Endometrium (tissue), 2 donors: ENCODE measurements at regions not wholly inside any gene's neighbourhood (a gene's known extent, or its start where the extent isn't known, plus 50 kb on each side); places are given as distances from the start of the nearest gene placed in this dataset.
"Not testable (repeated sequence)": the region's sequence is repeated elsewhere in the genome, so short reads cannot be mapped to it uniquely, and the experiment has no call there.

Experiments
- FAIRE-seq: peaks from 2 replicates; lab custom pipeline; 2012; peaks lifted over from hg19 to GRCh38; lab: Jason Lieb, UNC
- donor health status: control.
- donor health status: control.

DNA sequence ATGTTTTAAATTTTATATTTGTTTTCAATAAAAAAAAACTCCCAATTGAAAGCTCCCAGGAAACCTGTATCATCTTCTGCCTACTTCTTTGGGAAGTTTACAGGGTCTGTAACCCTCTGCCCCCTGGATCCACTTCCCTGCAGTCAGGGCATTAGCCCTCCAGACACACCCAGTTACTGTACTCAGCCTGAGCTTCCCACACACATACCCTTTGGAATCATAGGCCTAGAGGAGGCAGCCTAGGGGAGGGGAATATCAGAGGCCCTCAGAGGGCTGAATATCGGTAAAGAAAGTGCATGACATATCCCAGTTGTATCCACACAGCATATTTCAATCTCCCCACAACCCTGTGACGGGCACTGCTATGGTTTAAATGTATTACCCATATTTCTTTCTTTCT lies 56.2 kb upstream of the TFPI start:
- not testable (repeated sequence) for FAIRE-seq

- no peak for FAIRE-seq
Measured at GRCh38 chr2:187612857-187613256, 58.6 kb upstream of the TFPI start.

- FAIRE-seq: no peak
Measured at GRCh38 chr2:187614756-187615155, 60.5 kb upstream of the TFPI start.

GRCh38 chr2:187615364-187615763 lies 61.1 kb upstream of the TFPI start:
- no peak for FAIRE-seq

GRCh38 chr2:187615902-187616301 lies 61.7 kb upstream of the TFPI start:
- no peak for FAIRE-seq

GRCh38 chr2:187617120-187617519 lies 62.9 kb upstream of the TFPI start:
- no peak for FAIRE-seq

DNA sequence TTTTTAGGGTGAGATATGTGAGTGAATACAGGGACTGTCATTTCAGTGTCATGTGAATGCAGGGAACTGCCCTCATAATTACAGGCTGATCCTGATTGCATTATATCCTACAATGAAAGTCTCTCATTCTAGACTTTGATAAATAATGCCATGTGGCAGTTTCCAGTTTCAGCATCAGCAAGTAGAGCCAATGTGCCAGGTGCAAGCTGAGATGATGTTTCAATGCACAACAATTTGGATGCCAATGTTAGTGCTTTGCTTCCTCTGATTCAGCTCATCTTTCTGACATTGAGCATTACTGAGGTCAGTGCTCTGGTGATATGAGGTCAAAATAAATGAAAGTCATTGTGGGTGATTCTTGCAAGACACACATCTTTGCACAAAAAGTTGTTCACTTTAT lies 63.7 kb upstream of the TFPI start:
- no peak for FAIRE-seq

DNA sequence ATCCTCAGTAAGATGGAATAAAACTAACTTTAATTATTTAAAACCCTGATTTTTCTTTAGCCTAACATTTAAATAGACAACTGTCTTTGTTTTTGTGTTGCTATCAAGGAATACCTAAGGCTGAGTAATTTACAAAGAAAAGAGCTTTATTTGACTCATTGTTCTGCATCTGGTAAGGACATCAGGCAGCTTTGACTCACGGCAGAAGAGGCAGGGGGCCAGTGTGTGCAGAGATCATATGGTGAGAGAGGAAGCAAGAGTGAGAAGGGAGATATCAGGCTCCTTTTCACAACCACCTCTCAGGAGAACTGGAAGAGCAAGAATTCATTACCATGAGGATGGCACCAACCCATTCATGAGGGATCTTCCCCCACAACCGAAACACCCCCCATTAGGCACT lies 64.6 kb upstream of the TFPI start:
- no peak for FAIRE-seq

DNA sequence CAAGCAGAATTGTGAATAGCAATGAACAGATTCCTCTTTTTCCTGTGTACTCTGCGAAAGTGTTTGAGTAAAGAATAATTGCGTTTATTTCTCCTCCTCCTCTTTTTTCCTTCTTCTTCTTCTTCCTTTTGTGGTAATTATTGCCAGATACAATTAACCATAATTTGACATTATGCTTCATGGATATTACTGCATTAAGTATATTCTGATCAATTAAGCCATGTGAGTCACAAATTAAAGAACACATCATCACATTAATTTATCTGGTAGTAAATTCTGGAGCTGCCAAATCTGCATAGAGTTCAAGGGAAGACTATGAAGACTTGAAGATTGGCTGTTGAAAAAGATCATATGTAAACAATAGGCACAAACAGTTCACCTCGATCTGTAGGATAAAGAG lies 72.9 kb upstream of the TFPI start:
- FAIRE-seq: no peak

- not testable (repeated sequence) for FAIRE-seq
Measured at GRCh38 chr2:187636731-187637391, 82.6 kb upstream of the TFPI start.

DNA sequence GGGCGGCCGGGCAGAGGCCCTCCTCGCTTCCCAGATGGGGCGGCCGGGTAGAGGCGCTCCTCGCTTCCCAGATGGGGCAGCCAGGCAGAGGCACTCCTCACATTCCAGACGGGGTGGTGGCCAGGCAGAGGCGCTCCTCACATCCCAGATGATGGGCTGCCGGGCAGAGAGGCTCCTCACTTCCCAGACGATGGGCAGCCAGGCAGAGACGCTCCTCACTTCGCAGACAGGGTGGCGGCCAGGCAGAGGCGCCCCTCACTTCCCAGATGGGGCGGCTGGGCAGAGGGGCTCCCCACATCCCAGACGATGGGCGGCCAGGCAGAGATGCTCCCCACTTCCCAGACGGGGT lies 83.1 kb upstream of the TFPI start:
- not testable (repeated sequence) for FAIRE-seq

GRCh38 chr2:187637771-187638170 lies 83.5 kb upstream of the TFPI start:
- not testable (repeated sequence) for FAIRE-seq

- FAIRE-seq: no peak
Measured at GRCh38 chr2:187638840-187639239, 84.6 kb upstream of the TFPI start.

- no peak for FAIRE-seq
Measured at GRCh38 chr2:187640926-187641510, 86.8 kb upstream of the TFPI start.

DNA sequence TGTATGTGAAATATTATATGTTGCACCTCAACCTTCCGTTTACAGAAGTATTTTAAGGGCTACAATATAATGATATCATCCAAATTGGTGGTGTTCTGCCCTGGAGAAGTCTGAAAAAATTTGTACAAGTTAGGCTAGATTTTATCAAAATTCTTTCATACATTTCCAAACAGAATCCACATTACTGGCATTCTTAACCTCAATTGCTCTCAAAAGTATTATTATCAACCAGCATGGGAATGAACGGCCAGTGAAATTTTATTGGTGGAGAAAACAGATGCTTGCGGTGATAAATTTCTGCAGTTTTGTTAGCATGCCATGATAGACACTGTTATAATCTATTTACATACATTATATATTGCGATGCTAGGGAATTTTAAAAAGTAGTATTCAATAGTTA lies 88.3 kb upstream of the TFPI start:
- no peak for FAIRE-seq

DNA sequence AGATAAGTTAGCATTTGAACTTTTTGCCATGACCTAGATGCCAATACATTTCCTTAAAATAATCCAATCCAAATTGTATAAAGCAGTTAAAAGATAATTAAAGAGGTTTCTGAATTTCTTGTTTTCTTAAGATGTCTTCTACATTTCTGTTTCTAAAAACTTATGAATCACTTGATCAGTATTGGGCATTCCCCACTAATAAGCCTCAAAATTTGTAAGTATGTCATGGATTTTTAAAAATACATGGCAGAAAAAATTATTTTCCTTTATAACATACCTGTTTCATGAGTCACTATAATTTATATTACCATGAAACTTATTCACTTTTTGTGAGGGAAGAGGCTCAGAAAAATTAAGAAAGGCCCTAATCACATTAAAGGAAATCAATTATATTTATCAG lies 90.3 kb upstream of the TFPI start:
- no peak for FAIRE-seq

DNA sequence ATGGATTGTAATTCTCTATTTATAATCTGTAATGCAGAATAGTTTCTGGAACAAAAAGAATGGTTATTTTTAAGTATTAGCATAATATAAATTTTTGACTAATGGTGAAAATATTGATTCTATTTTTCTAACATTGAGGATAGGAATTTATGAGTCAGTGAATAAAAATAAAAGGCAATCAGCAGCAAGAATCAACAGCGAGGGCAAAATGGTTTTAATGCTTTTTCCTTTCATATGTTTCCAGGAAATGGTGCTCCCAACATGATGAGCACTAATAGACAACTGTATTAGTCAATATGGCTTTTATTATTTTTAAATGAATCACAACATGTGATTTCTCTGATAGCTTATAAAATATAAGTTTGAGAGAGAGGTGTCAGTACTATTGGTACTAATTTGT lies 90.7 kb upstream of the TFPI start:
- FAIRE-seq: peak; percentile 59

GRCh38 chr2:187646556-187646955 lies 92.3 kb upstream of the TFPI start:
- FAIRE-seq: no peak

- no peak for FAIRE-seq
Measured at GRCh38 chr2:187654535-187654934, 100.3 kb upstream of the TFPI start.

DNA sequence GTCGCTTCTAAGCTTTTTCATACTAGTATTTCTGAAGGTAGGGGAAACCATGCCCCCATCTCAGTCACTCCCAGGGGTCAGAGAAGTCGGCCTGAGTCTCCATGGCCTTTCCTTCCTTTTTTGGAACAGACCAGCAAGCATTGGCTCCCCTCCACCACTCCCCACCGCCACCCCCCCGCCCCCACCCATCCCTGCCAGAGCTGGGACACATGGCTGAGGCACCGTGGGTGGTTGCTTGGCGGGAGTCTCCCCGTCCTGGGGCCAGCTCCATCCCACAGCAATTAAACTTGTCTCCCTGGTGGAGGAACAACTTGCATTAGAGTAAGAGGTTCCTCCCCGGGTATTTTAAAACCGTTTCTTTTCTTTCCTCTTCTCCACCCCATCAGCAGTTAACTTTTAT lies 100.8 kb upstream of the TFPI start:
- no peak for FAIRE-seq

- no peak for FAIRE-seq
Measured at GRCh38 chr2:187656123-187656522, 101.9 kb upstream of the TFPI start.

GRCh38 chr2:187658952-187659525 lies 104.8 kb upstream of the TFPI start:
- FAIRE-seq: no peak

DNA sequence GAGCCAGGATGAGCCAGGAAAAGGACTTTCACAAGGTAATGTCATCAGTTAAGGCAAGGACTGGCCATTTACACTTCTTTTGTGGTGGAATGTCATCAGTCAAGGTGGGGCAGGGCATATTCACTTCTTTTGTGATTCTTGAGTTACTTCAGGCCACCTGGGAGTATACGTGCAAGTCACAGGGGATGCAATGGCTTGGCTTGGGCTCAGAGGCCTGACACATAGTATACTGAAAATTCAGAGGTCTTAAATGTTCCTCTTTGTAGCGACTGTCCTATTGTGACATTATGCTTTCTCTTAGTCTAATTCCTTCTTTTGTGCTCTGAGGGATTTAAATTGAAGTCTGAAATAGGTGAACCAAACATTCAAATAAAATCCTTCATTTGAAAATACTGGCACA lies 121.8 kb upstream of the TFPI start:
- not testable (repeated sequence) for FAIRE-seq

DNA sequence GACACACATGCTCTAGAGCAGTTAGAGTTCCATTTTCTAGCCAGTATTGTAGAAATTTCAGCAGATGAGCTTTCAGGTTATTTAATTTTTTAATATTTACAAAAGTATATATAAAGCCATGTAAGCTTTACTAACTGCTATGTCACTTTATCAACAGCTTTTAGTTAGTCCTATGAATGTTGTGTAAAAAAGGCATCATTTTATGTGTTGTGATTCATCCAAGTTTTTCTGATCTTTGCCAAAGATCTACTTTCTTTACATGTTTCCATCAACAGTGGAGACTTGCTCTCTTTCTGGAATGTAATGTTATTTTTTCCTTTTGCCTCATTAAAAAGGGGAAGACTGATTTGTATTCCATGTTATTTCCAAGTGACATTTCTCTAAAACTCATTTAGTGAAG lies 125.2 kb upstream of the TFPI start:
- peak; percentile 15 for FAIRE-seq
